WTC11 (cell line): ENCODE measurements at regions not wholly inside any gene's neighbourhood (a gene's known extent, or its start where the extent isn't known, plus 50 kb on each side); places are given as distances from the start of the nearest gene placed in this dataset.
"Not testable (repeated sequence)": the region's sequence is repeated elsewhere in the genome, so short reads cannot be mapped to it uniquely, and the experiment has no call there.

Experiments used
- ATAC-seq: fragments of 200-7000 bp; cut with Tn5 transposase; 2 replicates; pipeline ENCODE4 v1.10.0; 2021; ENCODE audit warnings: mild to moderate bottlenecking, moderate library complexity
- CTCF ChIA-PET: fragments of 300-600 bp; sonication (Branson Sonifier 250); formaldehyde crosslinking; loops from one replicate; lab custom pipeline; 2021; ENCODE audit warnings: antibody characterized with exemption; lab: Charles Lee
- POLR2A ChIA-PET: fragments of 350-600 bp; sonication (Branson Sonifier 250); formaldehyde crosslinking; loops from one replicate; lab custom pipeline; 2021; ENCODE audit warnings: antibody characterized with exemption; lab: Charles Lee
- DNase-seq: peaks from one replicate; pipeline ENCODE4 v3.0.0; 2021; ENCODE audit warnings: low spot score
- H3K27ac Mint-ChIP-seq: 2 replicates; pipeline ENCODE4 v1.8.0; 2021; ENCODE audit warnings: mixed read lengths
- H3K27me3 Mint-ChIP-seq: 2 replicates; pipeline ENCODE4 v1.8.0; 2021; ENCODE audit warnings: low read depth, mild to moderate bottlenecking, moderate library complexity, mixed read lengths
- H3K36me3 Mint-ChIP-seq: 2 replicates; pipeline ENCODE4 v1.8.0; 2021; ENCODE audit warnings: mixed read lengths
- H3K4me1 Mint-ChIP-seq: 2 replicates; pipeline ENCODE4 v1.8.0; 2022; ENCODE audit warnings: mixed read lengths
- H3K4me3 Mint-ChIP-seq: 2 replicates; pipeline ENCODE4 v1.8.0; 2021; ENCODE audit warnings: mild to moderate bottlenecking, moderate library complexity, mixed read lengths
- H3K9me3 Mint-ChIP-seq: 2 replicates; pipeline ENCODE4 v1.8.0; 2021; ENCODE audit warnings: mixed read lengths
- ATF2 ChIP-seq: sonication (generic); formaldehyde crosslinking; IDR thresholded peaks from 2 replicates; pipeline ENCODE4 v1.8.1; 2022; ENCODE audit warnings: low read depth, missing genetic modification reagents, borderline replicate concordance
- CREM ChIP-seq: sonication (generic); formaldehyde crosslinking; IDR thresholded peaks from 2 replicates; pipeline ENCODE4 v1.8.1; 2022; ENCODE audit warnings: mild to moderate bottlenecking, missing genetic modification reagents, moderate library complexity
- ESRRA ChIP-seq: sonication (generic); formaldehyde crosslinking; IDR thresholded peaks from 2 replicates; pipeline ENCODE4 v1.8.1; 2022; ENCODE audit warnings: mild to moderate bottlenecking, missing genetic modification reagents, borderline replicate concordance
- ETV6 ChIP-seq: sonication (generic); formaldehyde crosslinking; IDR thresholded peaks from 2 replicates; pipeline ENCODE4 v1.8.1; 2022; ENCODE audit warnings: mild to moderate bottlenecking, missing genetic modification reagents
- IRF2 ChIP-seq: sonication (generic); formaldehyde crosslinking; IDR thresholded peaks from 2 replicates; pipeline ENCODE4 v1.8.0; 2022; ENCODE audit warnings: low read depth, missing genetic modification reagents, borderline replicate concordance
- JAZF1 ChIP-seq: fragments of 250-450 bp; sonication (Bioruptor Pico); IDR thresholded peaks from 2 replicates; pipeline ENCODE4 v1.9.0; 2021; ENCODE audit warnings: moderate library complexity, mild to moderate bottlenecking, inconsistent platforms
- JUN ChIP-seq: sonication (generic); formaldehyde crosslinking; IDR thresholded peaks from 2 replicates; pipeline ENCODE4 v1.8.0; 2023; ENCODE audit warnings: mild to moderate bottlenecking, missing genetic modification reagents
- SP1 ChIP-seq: sonication (generic); formaldehyde crosslinking; conservative IDR thresholded peaks from 2 replicates; pipeline ENCODE4 v1.8.1; 2022; ENCODE audit warnings: missing genetic modification reagents
- ZNF263 ChIP-seq: sonication (generic); formaldehyde crosslinking; IDR thresholded peaks from 2 replicates; pipeline ENCODE4 v1.8.1; 2022; ENCODE audit warnings: low read depth, mild to moderate bottlenecking, moderate library complexity, missing genetic modification reagents
- ZNF396 ChIP-seq: fragments of 250-450 bp; sonication (Bioruptor Pico); IDR thresholded peaks from 2 replicates; pipeline ENCODE4 v1.8.0; 2021; ENCODE audit warnings: mild to moderate bottlenecking, moderate library complexity, borderline replicate concordance
- TF ChIP-seq, protein P1 (sequence below): sonication (generic); formaldehyde crosslinking; conservative IDR thresholded peaks from 2 replicates; pipeline ENCODE4 v1.8.1; 2022; ENCODE audit warnings: mild to moderate bottlenecking, missing genetic modification reagents
- TF ChIP-seq, protein P2 (sequence below): sonication (generic); formaldehyde crosslinking; IDR thresholded peaks from 2 replicates; pipeline ENCODE4 v1.8.0; 2022; ENCODE audit warnings: mild to moderate bottlenecking, missing genetic modification reagents
- TF ChIP-seq, protein P3 (sequence below): sonication (generic); formaldehyde crosslinking; IDR thresholded peaks from 2 replicates; pipeline ENCODE4 v1.8.0; 2023; ENCODE audit warnings: missing genetic modification reagents, mild to moderate bottlenecking, borderline replicate concordance
- TF ChIP-seq, protein P4 (sequence below): fragments of 250-450 bp; sonication (Bioruptor Pico); conservative IDR thresholded peaks from 2 replicates; pipeline ENCODE4 v1.9.0; 2021; ENCODE audit warnings: mild to moderate bottlenecking

- H3K9me3 Mint-ChIP-seq, result peaks cover 64% of the 10 kb centered on the region
- H3K27ac Mint-ChIP-seq, result no peak overlapping the region
- no peaks in the 10 kb centered on the region for H3K4me1 Mint-ChIP-seq
- 0 out of 2 replicates have a peak, but pooled peaks cover 4% of the 10 kb centered on the region for H3K27me3 Mint-ChIP-seq
- POLR2A ChIA-PET, result no interaction called here
- DNase-seq (no peak), ATAC-seq (no peak)
- H3K4me3 Mint-ChIP-seq, result no peak overlapping the region
- CTCF ChIA-PET, result no interaction called here
- no peak for TF ChIP-seq CREM (CRISPR knock-in tag)
- no peak for TF ChIP-seq SP1 (CRISPR knock-in tag)
- no peak for TF ChIP-seq ZNF263
- TF ChIP-seq, protein P1, sequence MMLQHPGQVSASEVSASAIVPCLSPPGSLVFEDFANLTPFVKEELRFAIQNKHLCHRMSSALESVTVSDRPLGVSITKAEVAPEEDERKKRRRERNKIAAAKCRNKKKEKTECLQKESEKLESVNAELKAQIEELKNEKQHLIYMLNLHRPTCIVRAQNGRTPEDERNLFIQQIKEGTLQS, result no peak
- TF ChIP-seq, protein P2, sequence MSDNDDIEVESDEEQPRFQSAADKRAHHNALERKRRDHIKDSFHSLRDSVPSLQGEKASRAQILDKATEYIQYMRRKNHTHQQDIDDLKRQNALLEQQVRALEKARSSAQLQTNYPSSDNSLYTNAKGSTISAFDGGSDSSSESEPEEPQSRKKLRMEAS (CRISPR knock-in tag), result no peak
- TF ChIP-seq, protein P3, sequence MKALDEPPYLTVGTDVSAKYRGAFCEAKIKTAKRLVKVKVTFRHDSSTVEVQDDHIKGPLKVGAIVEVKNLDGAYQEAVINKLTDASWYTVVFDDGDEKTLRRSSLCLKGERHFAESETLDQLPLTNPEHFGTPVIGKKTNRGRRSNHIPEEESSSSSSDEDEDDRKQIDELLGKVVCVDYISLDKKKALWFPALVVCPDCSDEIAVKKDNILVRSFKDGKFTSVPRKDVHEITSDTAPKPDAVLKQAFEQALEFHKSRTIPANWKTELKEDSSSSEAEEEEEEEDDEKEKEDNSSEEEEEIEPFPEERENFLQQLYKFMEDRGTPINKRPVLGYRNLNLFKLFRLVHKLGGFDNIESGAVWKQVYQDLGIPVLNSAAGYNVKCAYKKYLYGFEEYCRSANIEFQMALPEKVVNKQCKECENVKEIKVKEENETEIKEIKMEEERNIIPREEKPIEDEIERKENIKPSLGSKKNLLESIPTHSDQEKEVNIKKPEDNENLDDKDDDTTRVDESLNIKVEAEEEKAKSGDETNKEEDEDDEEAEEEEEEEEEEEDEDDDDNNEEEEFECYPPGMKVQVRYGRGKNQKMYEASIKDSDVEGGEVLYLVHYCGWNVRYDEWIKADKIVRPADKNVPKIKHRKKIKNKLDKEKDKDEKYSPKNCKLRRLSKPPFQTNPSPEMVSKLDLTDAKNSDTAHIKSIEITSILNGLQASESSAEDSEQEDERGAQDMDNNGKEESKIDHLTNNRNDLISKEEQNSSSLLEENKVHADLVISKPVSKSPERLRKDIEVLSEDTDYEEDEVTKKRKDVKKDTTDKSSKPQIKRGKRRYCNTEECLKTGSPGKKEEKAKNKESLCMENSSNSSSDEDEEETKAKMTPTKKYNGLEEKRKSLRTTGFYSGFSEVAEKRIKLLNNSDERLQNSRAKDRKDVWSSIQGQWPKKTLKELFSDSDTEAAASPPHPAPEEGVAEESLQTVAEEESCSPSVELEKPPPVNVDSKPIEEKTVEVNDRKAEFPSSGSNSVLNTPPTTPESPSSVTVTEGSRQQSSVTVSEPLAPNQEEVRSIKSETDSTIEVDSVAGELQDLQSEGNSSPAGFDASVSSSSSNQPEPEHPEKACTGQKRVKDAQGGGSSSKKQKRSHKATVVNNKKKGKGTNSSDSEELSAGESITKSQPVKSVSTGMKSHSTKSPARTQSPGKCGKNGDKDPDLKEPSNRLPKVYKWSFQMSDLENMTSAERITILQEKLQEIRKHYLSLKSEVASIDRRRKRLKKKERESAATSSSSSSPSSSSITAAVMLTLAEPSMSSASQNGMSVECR (CRISPR knock-in tag), result no peak
- TF ChIP-seq, all 79 proteins: peak for 0
- peaks cover 53% of the 10 kb centered on the region for H3K36me3 Mint-ChIP-seq
Measured at GRCh38 chr16:8032406-8032805, 557.9 kb downstream of the TMEM114 start.

DNA sequence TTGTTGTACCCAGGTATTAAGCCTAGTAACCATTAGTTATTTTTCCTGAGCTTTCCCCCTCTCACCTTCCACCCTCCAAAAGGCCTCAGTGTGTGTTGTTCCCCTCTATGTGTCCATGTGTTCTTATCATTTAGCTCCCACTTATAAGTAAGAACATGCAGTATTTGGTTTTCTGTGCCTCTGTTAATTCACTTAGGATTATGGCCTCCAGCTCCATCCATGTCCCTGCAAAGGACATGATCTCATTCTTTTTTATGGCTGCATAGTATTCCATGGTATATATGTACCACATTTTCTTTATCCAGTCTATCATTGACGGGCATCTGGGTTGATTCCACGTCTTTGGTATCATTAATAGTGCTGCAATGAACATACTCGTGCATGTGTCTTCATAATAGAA lies 560.3 kb downstream of the TMEM114 start:
- DNase-seq, H3K4me3 Mint-ChIP-seq, H3K27ac Mint-ChIP-seq, CTCF ChIA-PET, POLR2A ChIA-PET, H3K4me1 Mint-ChIP-seq, H3K27me3 Mint-ChIP-seq, ATAC-seq: not testable (repeated sequence)
- H3K36me3 Mint-ChIP-seq, result peaks cover 55% of the 10 kb centered on the region
- peaks cover 64% of the 10 kb centered on the region for H3K9me3 Mint-ChIP-seq

GRCh38 chr16:8026450-8026849 lies 563.9 kb downstream of the TMEM114 start:
- no peak for DNase-seq
- Mint-ChIP-seq H3K27me3 (no peaks in the 10 kb centered on the region), H3K4me3 (no peak overlapping the region), H3K27ac (no peak overlapping the region), H3K9me3 (peaks cover 72% of the 10 kb centered on the region), H3K36me3 (peaks cover 54% of the 10 kb centered on the region), H3K4me1 (no peaks in the 10 kb centered on the region)
- ChIA-PET CTCF (no interaction called here), POLR2A (no interaction called here)
- no peak for TF ChIP-seq JAZF1 (CRISPR knock-in tag)
- no peak for ATAC-seq

DNA sequence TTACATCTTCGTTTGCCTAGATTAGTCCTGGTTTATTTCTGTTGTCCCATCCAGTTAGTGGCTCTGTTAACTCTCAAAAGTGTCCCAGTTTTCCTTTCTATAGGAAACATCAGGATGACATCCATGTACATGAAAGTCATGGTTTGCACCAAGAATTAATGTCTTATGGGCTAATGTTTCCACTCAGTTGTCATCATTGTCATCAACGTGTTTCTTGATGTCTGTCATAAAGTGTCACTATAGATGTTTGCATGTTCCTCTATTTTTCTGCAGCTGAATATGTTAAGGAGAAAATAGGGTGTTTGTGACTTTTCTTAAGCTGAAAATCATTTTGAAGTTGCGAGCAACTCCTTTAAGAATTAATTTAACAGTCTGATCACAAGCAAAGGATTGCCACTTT lies 567.0 kb downstream of the TMEM114 start:
- DNase-seq (no peak), ATAC-seq (no peak)
- ChIA-PET CTCF (no interaction called here), POLR2A (no interaction called here)
- H3K27me3 Mint-ChIP-seq, result peaks cover 5% of the 10 kb centered on the region
- H3K9me3 Mint-ChIP-seq, result peaks cover 61% of the 10 kb centered on the region
- no peaks in the 10 kb centered on the region for H3K4me1 Mint-ChIP-seq
- no peak overlapping the region for H3K4me3 Mint-ChIP-seq
- peaks cover 42% of the 10 kb centered on the region for H3K36me3 Mint-ChIP-seq
- TF ChIP-seq ETV6 (CRISPR knock-in tag), result no peak
- no peak for TF ChIP-seq JUN
- no peak overlapping the region for H3K27ac Mint-ChIP-seq

- ChIA-PET CTCF (no interaction called here), POLR2A (no interaction called here)
- peaks cover 91% of the 10 kb centered on the region for H3K9me3 Mint-ChIP-seq
- TF ChIP-seq ATF2 (CRISPR knock-in tag) (no peak), ESRRA (CRISPR knock-in tag) (no peak), ZNF396 (CRISPR knock-in tag) (no peak), IRF2 (no peak)
- TF ChIP-seq, protein P4, sequence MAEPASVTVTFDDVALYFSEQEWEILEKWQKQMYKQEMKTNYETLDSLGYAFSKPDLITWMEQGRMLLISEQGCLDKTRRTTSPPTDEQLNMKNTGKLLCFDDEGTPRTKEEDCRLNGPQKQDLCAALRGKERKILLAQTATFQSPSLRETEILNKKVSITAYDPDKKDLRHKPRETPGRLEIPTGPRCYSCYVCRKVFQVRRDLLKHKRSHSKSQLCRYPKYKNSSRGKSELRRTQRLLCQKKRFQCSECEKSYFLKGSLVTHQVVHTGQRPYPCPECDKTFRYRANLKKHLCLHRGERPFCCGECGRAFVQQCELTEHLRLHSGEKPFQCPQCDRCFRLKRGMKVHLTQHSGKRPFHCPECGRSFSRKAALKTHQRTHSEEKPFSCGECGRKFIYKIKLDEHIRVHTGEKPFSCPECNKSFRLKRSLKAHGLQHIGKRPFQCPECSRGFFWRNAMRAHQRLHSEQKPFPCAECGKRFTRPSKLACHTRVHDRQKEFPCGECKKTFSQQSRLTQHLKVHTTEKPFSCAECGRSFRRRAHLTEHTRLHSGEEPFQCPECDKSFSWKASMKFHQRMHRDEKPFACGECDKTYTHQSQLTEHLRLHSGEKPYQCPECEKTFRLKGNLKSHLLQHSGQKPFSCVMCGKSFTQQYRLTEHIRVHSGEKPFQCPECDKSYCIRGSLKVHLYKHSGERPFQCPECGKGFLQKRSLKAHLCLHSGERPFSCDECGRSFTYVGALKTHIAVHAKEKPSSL (CRISPR knock-in tag), result no peak
- DNase-seq (no peak), ATAC-seq (no peak)
- no peaks in the 10 kb centered on the region for H3K4me1 Mint-ChIP-seq
- H3K27ac Mint-ChIP-seq, result no peak overlapping the region
- H3K4me3 Mint-ChIP-seq, result no peak overlapping the region
- H3K36me3 Mint-ChIP-seq, result peaks cover 86% of the 10 kb centered on the region
- peaks cover 12% of the 10 kb centered on the region for H3K27me3 Mint-ChIP-seq
Measured at GRCh38 chr16:8005096-8005860, 585.0 kb downstream of the TMEM114 start.
